ENCODE measurements at regions not wholly inside any gene's neighbourhood (a gene's known extent, or its start where the extent isn't known, plus 50 kb on each side); places are given as distances from the start of the nearest gene placed in this dataset.

- no peaks in the 10 kb centered on the region for H3K9me3 ChIP-seq (ENCODE audit: control insufficient read depth in 1 of 2, low read length in 2 of 2)
- H3K4me3 ChIP-seq (ENCODE audit: low read depth in 1 of 2, low read length in 2 of 2): peak overlapping the region; percentile 28 to 52
- H3K27ac ChIP-seq (ENCODE audit: low read length): peak overlapping the region; percentile 59
- no peaks in the 10 kb centered on the region for H3K27me3 ChIP-seq (ENCODE audit: low read depth, low read length)
- no peaks in the 10 kb centered on the region for H3K36me3 ChIP-seq (ENCODE audit: control insufficient read depth in 1 of 2, insufficient read depth in 2 of 2, low read length in 2 of 2)
- H3K4me1 ChIP-seq (ENCODE audit: control insufficient read depth in 1 of 2, insufficient read depth in 2 of 2, low read length in 2 of 2): peaks cover 3 to 7% of the 10 kb centered on the region in 2 donors
Observed at GRCh38 chr9:13568405-13568804, 288.9 kb upstream of the MPDZ start.

GRCh38 chr9:13567833-13568232 is 288.3 kb upstream of the MPDZ start:
- peak overlapping the region; percentile 59 for H3K27ac ChIP-seq (ENCODE audit: low read length)

GRCh38 chr9:13557746-13558145 is 278.3 kb upstream of the MPDZ start:
- H3K9me3 ChIP-seq (ENCODE audit: control insufficient read depth in 1 of 2, low read length in 2 of 2): no peaks in the 10 kb centered on the region
- H3K27me3 ChIP-seq (ENCODE audit: low read depth, low read length): no peaks in the 10 kb centered on the region
- H3K36me3 ChIP-seq (ENCODE audit: control insufficient read depth in 1 of 2, insufficient read depth in 2 of 2, low read length in 2 of 2): no peaks in the 10 kb centered on the region
- H3K4me1 ChIP-seq (ENCODE audit: control insufficient read depth in 1 of 2, insufficient read depth in 2 of 2, low read length in 2 of 2): no peaks in the 10 kb centered on the region
- no peak overlapping the region for H3K27ac ChIP-seq (ENCODE audit: low read length)
- H3K4me3 ChIP-seq (ENCODE audit: low read depth in 1 of 2, low read length in 2 of 2): no peak overlapping the region

More at GRCh38 chr9:13567833-13568232, 288.3 kb upstream of the MPDZ start:
- Histone ChIP-seq H3K27me3 (ENCODE audit: low read depth, low read length) (no peaks in the 10 kb centered on the region), H3K36me3 (ENCODE audit: control insufficient read depth in 1 of 2, insufficient read depth in 2 of 2, low read length in 2 of 2) (no peaks in the 10 kb centered on the region), H3K4me3 (ENCODE audit: low read depth in 1 of 2, low read length in 2 of 2) (no peak overlapping the region), H3K4me1 (ENCODE audit: control insufficient read depth in 1 of 2, insufficient read depth in 2 of 2, low read length in 2 of 2) (peaks cover 3 to 7% of the 10 kb centered on the region in 2 donors), H3K9me3 (ENCODE audit: control insufficient read depth in 1 of 2, low read length in 2 of 2) (no peaks in the 10 kb centered on the region)

- Histone ChIP-seq H3K27ac (ENCODE audit: low read length) (no peak overlapping the region), H3K4me3 (ENCODE audit: low read depth in 1 of 2, low read length in 2 of 2) (no peak overlapping the region), H3K36me3 (ENCODE audit: control insufficient read depth in 1 of 2, insufficient read depth in 2 of 2, low read length in 2 of 2) (no peaks in the 10 kb centered on the region), H3K4me1 (ENCODE audit: control insufficient read depth in 1 of 2, insufficient read depth in 2 of 2, low read length in 2 of 2) (no peaks in the 10 kb centered on the region), H3K9me3 (ENCODE audit: control insufficient read depth in 1 of 2, low read length in 2 of 2) (no peaks in the 10 kb centered on the region), H3K27me3 (ENCODE audit: low read depth, low read length) (no peaks in the 10 kb centered on the region)
Observed at GRCh38 chr9:13556656-13557055, 277.2 kb upstream of the MPDZ start.

- no peaks in the 10 kb centered on the region for H3K27me3 ChIP-seq (ENCODE audit: low read depth, low read length)
- no peak overlapping the region for H3K27ac ChIP-seq (ENCODE audit: low read length)
- no peak overlapping the region for H3K4me3 ChIP-seq (ENCODE audit: low read depth in 1 of 2, low read length in 2 of 2)
- no peaks in the 10 kb centered on the region for H3K36me3 ChIP-seq (ENCODE audit: control insufficient read depth in 1 of 2, insufficient read depth in 2 of 2, low read length in 2 of 2)
- H3K4me1 ChIP-seq (ENCODE audit: control insufficient read depth in 1 of 2, insufficient read depth in 2 of 2, low read length in 2 of 2): no peaks in the 10 kb centered on the region
- H3K9me3 ChIP-seq (ENCODE audit: control insufficient read depth in 1 of 2, low read length in 2 of 2): peaks cover 0 to 5% of the 10 kb centered on the region in 2 donors
Observed at GRCh38 chr9:13555989-13556500, 276.6 kb upstream of the MPDZ start.

- no peaks in the 10 kb centered on the region for H3K27me3 ChIP-seq (ENCODE audit: low read depth, low read length)
- H3K9me3 ChIP-seq (ENCODE audit: control insufficient read depth in 1 of 2, low read length in 2 of 2): peaks cover 0 to 5% of the 10 kb centered on the region in 2 donors
- H3K4me1 ChIP-seq (ENCODE audit: control insufficient read depth in 1 of 2, insufficient read depth in 2 of 2, low read length in 2 of 2): no peaks in the 10 kb centered on the region
- H3K36me3 ChIP-seq (ENCODE audit: control insufficient read depth in 1 of 2, insufficient read depth in 2 of 2, low read length in 2 of 2): no peaks in the 10 kb centered on the region
- H3K4me3 ChIP-seq (ENCODE audit: low read depth in 1 of 2, low read length in 2 of 2): no peak overlapping the region
- H3K27ac ChIP-seq (ENCODE audit: low read length): no peak overlapping the region
Observed at GRCh38 chr9:13555516-13555915, 276.0 kb upstream of the MPDZ start.

- no peaks in the 10 kb centered on the region for H3K27me3 ChIP-seq (ENCODE audit: low read depth, low read length)
- H3K4me3 ChIP-seq (ENCODE audit: low read depth in 1 of 2, low read length in 2 of 2): no peak overlapping the region
- H3K36me3 ChIP-seq (ENCODE audit: control insufficient read depth in 1 of 2, insufficient read depth in 2 of 2, low read length in 2 of 2): no peaks in the 10 kb centered on the region
- no peak overlapping the region for H3K27ac ChIP-seq (ENCODE audit: low read length)
- no peaks in the 10 kb centered on the region for H3K4me1 ChIP-seq (ENCODE audit: control insufficient read depth in 1 of 2, insufficient read depth in 2 of 2, low read length in 2 of 2)
- H3K9me3 ChIP-seq (ENCODE audit: control insufficient read depth in 1 of 2, low read length in 2 of 2): peaks cover 0 to 5% of the 10 kb centered on the region in 2 donors
Observed at GRCh38 chr9:13554626-13555025, 275.1 kb upstream of the MPDZ start.

DNA sequence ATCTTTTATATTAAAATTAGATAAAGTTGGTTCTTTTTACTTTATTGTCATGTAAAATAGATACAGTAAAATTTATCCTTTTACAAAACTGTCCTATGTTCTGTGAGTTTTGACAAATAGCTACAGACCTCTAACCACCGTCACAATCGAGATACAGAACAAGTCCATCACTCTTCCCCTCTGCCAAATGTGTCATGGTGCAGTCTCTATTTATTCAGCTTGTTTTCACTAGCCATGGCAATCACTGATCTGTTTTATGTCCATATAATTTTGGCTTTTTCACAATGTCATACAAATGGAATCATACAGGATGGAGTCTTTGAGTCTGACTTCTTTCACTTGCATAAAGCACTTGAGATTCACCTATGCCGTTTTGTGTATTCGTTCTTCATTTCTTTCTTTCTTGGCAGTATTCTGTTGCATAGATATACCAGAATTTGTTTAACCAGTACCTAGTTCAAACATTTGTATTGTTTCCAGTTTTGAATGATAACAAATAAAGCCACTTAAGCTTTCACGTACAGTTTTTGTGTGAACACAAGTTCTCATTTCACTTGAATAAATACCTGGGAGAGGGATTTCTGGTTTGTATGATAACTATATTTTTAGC is 273.2 kb upstream of the MPDZ start:
- Histone ChIP-seq H3K27me3 (ENCODE audit: low read depth, low read length) (no peaks in the 10 kb centered on the region), H3K4me3 (ENCODE audit: low read depth in 1 of 2, low read length in 2 of 2) (no peak overlapping the region), H3K4me1 (ENCODE audit: control insufficient read depth in 1 of 2, insufficient read depth in 2 of 2, low read length in 2 of 2) (no peaks in the 10 kb centered on the region), H3K27ac (ENCODE audit: low read length) (no peak overlapping the region), H3K36me3 (ENCODE audit: control insufficient read depth in 1 of 2, insufficient read depth in 2 of 2, low read length in 2 of 2) (no peaks in the 10 kb centered on the region), H3K9me3 (ENCODE audit: control insufficient read depth in 1 of 2, low read length in 2 of 2) (peaks cover 0 to 5% of the 10 kb centered on the region in 2 donors)

- Histone ChIP-seq H3K4me3 (ENCODE audit: low read depth in 1 of 2, low read length in 2 of 2) (no peak overlapping the region), H3K27ac (ENCODE audit: low read length) (no peak overlapping the region), H3K4me1 (ENCODE audit: control insufficient read depth in 1 of 2, insufficient read depth in 2 of 2, low read length in 2 of 2) (no peaks in the 10 kb centered on the region), H3K27me3 (ENCODE audit: low read depth, low read length) (no peaks in the 10 kb centered on the region), H3K9me3 (ENCODE audit: control insufficient read depth in 1 of 2, low read length in 2 of 2) (peaks cover 0 to 5% of the 10 kb centered on the region in 2 donors), H3K36me3 (ENCODE audit: control insufficient read depth in 1 of 2, insufficient read depth in 2 of 2, low read length in 2 of 2) (no peaks in the 10 kb centered on the region)
Observed at GRCh38 chr9:13550519-13550918, 271.0 kb upstream of the MPDZ start.

GRCh38 chr9:13548535-13548934 is 269.0 kb upstream of the MPDZ start:
- no peaks in the 10 kb centered on the region for H3K4me1 ChIP-seq (ENCODE audit: control insufficient read depth in 1 of 2, insufficient read depth in 2 of 2, low read length in 2 of 2)
- H3K27ac ChIP-seq (ENCODE audit: low read length): no peak overlapping the region
- no peaks in the 10 kb centered on the region for H3K27me3 ChIP-seq (ENCODE audit: low read depth, low read length)
- H3K36me3 ChIP-seq (ENCODE audit: control insufficient read depth in 1 of 2, insufficient read depth in 2 of 2, low read length in 2 of 2): no peaks in the 10 kb centered on the region
- H3K9me3 ChIP-seq (ENCODE audit: control insufficient read depth in 1 of 2, low read length in 2 of 2): peaks cover 0 to 5% of the 10 kb centered on the region in 2 donors
- no peak overlapping the region for H3K4me3 ChIP-seq (ENCODE audit: low read depth in 1 of 2, low read length in 2 of 2)

GRCh38 chr9:13535141-13535540 is 255.6 kb upstream of the MPDZ start:
- Histone ChIP-seq H3K27ac (ENCODE audit: low read length) (no peak overlapping the region), H3K4me1 (ENCODE audit: control insufficient read depth in 1 of 2, insufficient read depth in 2 of 2, low read length in 2 of 2) (no peaks in the 10 kb centered on the region), H3K27me3 (ENCODE audit: low read depth, low read length) (no peaks in the 10 kb centered on the region), H3K4me3 (ENCODE audit: low read depth in 1 of 2, low read length in 2 of 2) (no peak overlapping the region), H3K36me3 (ENCODE audit: control insufficient read depth in 1 of 2, insufficient read depth in 2 of 2, low read length in 2 of 2) (no peaks in the 10 kb centered on the region), H3K9me3 (ENCODE audit: control insufficient read depth in 1 of 2, low read length in 2 of 2) (no peaks in the 10 kb centered on the region)

DNA sequence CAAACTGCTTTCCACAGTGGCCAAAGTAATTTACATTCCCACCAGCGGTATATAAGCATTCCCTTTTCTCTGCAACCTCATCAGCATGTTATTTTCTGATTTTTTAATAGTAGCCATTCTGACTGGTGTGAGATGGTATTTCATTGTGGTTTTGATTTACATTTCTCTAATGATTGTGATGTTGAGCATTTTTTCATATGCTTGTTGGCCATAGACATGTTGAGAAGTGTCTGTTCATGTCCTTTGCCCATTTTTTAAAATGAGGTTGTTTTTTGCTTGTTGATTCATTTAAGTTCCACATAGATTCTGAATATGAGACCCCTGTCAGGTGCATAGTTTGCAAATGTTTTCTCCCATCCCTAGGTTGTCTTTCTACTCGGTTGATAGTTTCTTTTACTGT is 254.5 kb upstream of the MPDZ start:
- H3K27me3 ChIP-seq (ENCODE audit: low read depth, low read length): no peaks in the 10 kb centered on the region
- no peaks in the 10 kb centered on the region for H3K36me3 ChIP-seq (ENCODE audit: control insufficient read depth in 1 of 2, insufficient read depth in 2 of 2, low read length in 2 of 2)
- no peaks in the 10 kb centered on the region for H3K9me3 ChIP-seq (ENCODE audit: control insufficient read depth in 1 of 2, low read length in 2 of 2)
- no peak overlapping the region for H3K27ac ChIP-seq (ENCODE audit: low read length)
- H3K4me1 ChIP-seq (ENCODE audit: control insufficient read depth in 1 of 2, insufficient read depth in 2 of 2, low read length in 2 of 2): no peaks in the 10 kb centered on the region
- H3K4me3 ChIP-seq (ENCODE audit: low read depth in 1 of 2, low read length in 2 of 2): no peak overlapping the region

Data from muscle layer of duodenum (tissue), 2 donors.